ENCODE measurements at regions not wholly inside any gene's neighbourhood (a gene's known extent, or its start where the extent isn't known, plus 50 kb on each side); places are given as distances from the start of the nearest gene placed in this dataset.

DNA sequence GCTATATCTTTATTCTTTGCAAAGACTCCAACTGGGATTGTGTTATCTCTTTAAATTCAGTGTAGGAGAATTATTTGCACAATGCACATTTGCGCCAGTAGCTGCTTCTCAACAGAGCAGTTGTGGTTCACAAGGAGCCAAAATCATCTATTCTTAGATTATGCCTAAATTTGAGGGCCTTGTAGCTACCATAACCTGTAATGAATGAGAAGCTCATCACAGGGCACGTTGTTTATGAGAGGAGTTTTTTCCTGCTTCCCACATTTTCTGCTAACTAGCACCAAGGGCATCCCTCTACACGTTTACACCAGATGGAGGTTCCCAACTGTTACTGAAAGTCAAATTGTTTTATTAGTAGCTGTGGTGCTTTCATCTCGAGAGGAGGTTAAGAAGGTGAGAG, 322.4 kb downstream of the TMEM161B start:
- no peak for DNase-seq (ENCODE audit: low read depth in 1 of 2, low spot score in 1 of 2)
- WGBS (ENCODE audit: missing lambda C conversion rate), result 0% methylated on average over 4 of the region's 4 CpGs
- ATAC-seq, result no peak
- no peaks in the 10 kb centered on the region for H3K4me1 ChIP-seq
- CTCF ChIA-PET, result no interaction called here
- no peak overlapping the region for H3K27ac ChIP-seq
- no peak for TF ChIP-seq FOXS1 (CRISPR knock-in tag; IDR thresholded peaks at IDR 0.05)
- TF ChIP-seq CEBPB (IDR thresholded peaks at IDR 0.05), result no peak
- no peak for TF ChIP-seq MYC (IDR thresholded peaks at IDR 0.05; ENCODE audit: borderline replicate concordance, low read length)
- TF ChIP-seq GATA3 (IDR thresholded peaks at IDR 0.05; ENCODE audit: borderline replicate concordance), result no peak
- TF ChIP-seq POLR2A (IDR thresholded peaks at IDR 0.05; ENCODE audit: low read length), result no peak
- TF ChIP-seq USF2 (IDR thresholded peaks at IDR 0.05), result no peak
- no peak for TF ChIP-seq RFX5 (IDR thresholded peaks at IDR 0.05)
- TF ChIP-seq MAZ (IDR thresholded peaks at IDR 0.05; ENCODE audit: borderline replicate concordance, low read depth, low read length), result no peak
- no peak for TF ChIP-seq ELK1 (IDR thresholded peaks at IDR 0.05; ENCODE audit: low read depth, low read length)
- no peak for TF ChIP-seq E2F6 (IDR thresholded peaks at IDR 0.05; ENCODE audit: borderline replicate concordance, low read depth)
- TF ChIP-seq CHD4 (IDR thresholded peaks at IDR 0.05; ENCODE audit: borderline replicate concordance), result no peak
- TF ChIP-seq NR3C1 (IDR thresholded peaks at IDR 0.05), result no peak
- no peak overlapping the region for H3K4me3 ChIP-seq
- POLR2A ChIA-PET, result no interaction called here
- no peak for FAIRE-seq
- no peaks in the 10 kb centered on the region for H3K9me3 ChIP-seq
- no peak overlapping the region for H3K4me2 ChIP-seq

GRCh38 chr5:87945286-87945650, 323.4 kb downstream of the TMEM161B start:
- no peak for ATAC-seq
- FAIRE-seq, result no peak
- no peak for TF ChIP-seq NR3C1 (IDR thresholded peaks at IDR 0.05)
- no peak for TF ChIP-seq GATA3 (IDR thresholded peaks at IDR 0.05; ENCODE audit: borderline replicate concordance)
- no peak for TF ChIP-seq CBX2 (IDR thresholded peaks at IDR 0.05; ENCODE audit: borderline replicate concordance, low read depth)
- no peak for TF ChIP-seq ZNF302 (CRISPR knock-in tag; IDR thresholded peaks at IDR 0.05)
- TF ChIP-seq E2F6 (IDR thresholded peaks at IDR 0.05; ENCODE audit: borderline replicate concordance, low read depth), result no peak
- no peak for TF ChIP-seq CBX8 (IDR thresholded peaks at IDR 0.05)
- no peak for TF ChIP-seq FOSL2 (IDR thresholded peaks at IDR 0.05)
- TF ChIP-seq FOSL2 (CRISPR knock-in tag; IDR thresholded peaks at IDR 0.05), result no peak
- TF ChIP-seq RCOR1 (IDR thresholded peaks at IDR 0.05; ENCODE audit: low read depth, low read length), result no peak
- TF ChIP-seq FOXS1 (CRISPR knock-in tag; IDR thresholded peaks at IDR 0.05), result no peak
- no peak for TF ChIP-seq JUN (IDR thresholded peaks at IDR 0.05)
- TF ChIP-seq BCL3 (IDR thresholded peaks at IDR 0.05), result no peak
- no peak for TF ChIP-seq EHF (CRISPR knock-in tag; IDR thresholded peaks at IDR 0.05)
- no peak for TF ChIP-seq HEYL (CRISPR knock-in tag; IDR thresholded peaks at IDR 0.05)
- DNase-seq (ENCODE audit: low read depth in 1 of 2, low spot score in 1 of 2), result no peak
- ChIA-PET CTCF (no interaction called here), POLR2A (no interaction called here)
- Histone ChIP-seq H3K4me2 (no peak overlapping the region), H3K27ac (no peak overlapping the region), H3K4me1 (no peaks in the 10 kb centered on the region), H3K4me3 (no peak overlapping the region), H3K9me3 (no peaks in the 10 kb centered on the region)
- WGBS (ENCODE audit: missing lambda C conversion rate), result 5% methylated on average over 2 of the region's 2 CpGs
